HG03280 (cell line): ENCODE measurements at regions not wholly inside any gene's neighbourhood (a gene's known extent, or its start where the extent isn't known, plus 50 kb on each side); places are given as distances from the start of the nearest gene placed in this dataset.
"Not testable (repeated sequence)": the region's sequence is repeated elsewhere in the genome, so short reads cannot be mapped to it uniquely, and the experiment has no call there.

Experiments used
- ATAC-seq: cut with Tn5 transposase; IDR thresholded peaks from one replicate; pipeline ENCODE4 v1.9.1; 2021; ENCODE audit warnings: mild to moderate bottlenecking, moderate library complexity; ENCODE audit not compliant: unreplicated experiment

DNA sequence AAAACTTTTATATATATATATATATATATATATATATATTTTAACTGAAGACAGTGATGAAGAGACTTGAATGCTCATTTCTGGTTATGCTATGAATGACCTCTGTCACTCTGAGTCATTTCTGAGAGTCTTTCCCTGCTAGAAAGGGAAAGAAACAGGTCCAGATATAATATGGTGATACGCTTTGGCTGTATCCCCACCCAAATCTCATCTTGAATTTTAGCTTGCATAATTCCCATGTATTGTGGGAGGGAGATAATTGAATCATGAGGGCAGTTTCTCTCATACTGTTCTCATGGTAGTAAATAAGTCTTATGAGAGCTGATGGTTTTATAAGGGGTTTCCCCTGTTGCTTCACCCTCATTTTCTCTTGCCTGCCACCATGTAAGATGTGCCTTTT is 254.1 kb upstream of the IGFBP7 start:
- ATAC-seq = no peak

DNA sequence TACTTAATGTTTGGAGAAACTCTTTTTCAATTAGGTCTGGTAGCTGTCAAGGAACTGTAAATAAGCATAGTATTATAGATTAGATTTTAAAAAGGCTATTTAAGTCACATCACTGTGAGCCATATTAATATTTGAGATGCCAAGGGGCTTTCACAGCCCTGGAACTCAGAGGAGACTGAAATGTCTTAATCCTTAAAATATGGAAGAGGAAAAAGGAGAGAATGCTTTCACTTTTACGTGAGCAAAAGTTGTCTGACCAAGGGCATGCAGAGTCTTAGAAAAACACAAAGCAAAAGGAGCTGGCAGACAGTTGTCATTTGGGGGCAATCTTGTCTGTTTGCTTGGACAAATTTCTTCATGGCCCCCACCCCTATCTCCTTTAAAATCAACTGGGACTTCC is 253.2 kb upstream of the IGFBP7 start:
- ATAC-seq = no peak

DNA sequence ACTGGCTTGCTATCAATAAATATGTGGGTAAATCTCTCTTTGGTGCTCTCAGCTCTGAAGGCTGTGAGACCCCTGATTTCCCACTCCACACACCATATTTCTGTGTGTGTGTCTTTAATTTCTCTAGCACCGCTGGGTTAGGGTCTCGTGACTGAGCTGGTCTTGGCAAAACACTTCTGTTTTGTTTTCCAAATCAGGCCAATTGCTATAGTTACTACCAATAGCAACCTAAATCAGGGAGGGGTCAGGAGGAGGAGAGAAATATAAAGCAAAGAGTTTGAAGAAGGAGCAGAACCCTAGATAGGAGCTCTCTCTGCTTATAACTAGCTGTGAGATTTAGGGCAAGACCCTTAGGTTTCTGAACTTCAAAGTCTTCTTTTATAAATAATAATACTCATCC is 250.5 kb upstream of the IGFBP7 start:
- no peak for ATAC-seq

GRCh38 chr4:57355101-57355665 is 245.0 kb upstream of the IGFBP7 start:
- no peak for ATAC-seq

DNA sequence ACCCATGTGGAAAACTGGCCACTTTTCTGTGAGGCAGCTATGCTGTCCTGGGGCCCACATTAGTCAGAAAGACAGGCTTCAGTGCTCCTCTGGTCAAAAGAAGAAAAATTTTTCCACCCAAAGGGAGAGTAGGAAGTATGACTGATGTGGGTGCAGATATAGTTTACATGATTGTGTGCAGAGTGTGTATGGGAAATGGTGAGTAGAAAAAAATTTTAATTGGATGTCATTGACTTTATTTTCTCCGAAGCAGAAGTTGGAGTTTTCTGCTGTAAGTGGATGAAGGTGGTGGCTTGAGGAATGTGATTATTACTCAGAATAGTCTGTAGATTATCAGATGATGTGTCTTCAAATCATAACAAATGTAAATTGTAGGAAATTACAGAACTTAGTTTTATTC is 241.5 kb upstream of the IGFBP7 start:
- ATAC-seq = no peak

GRCh38 chr4:57344296-57344695 is 234.1 kb upstream of the IGFBP7 start:
- ATAC-seq = no peak

- no peak for ATAC-seq
These were observed 232.2 kb upstream of the IGFBP7 start for GRCh38 chr4:57342411-57342810.

- ATAC-seq = not testable (repeated sequence)
These were observed 228.7 kb upstream of the IGFBP7 start for GRCh38 chr4:57338861-57339260.

DNA sequence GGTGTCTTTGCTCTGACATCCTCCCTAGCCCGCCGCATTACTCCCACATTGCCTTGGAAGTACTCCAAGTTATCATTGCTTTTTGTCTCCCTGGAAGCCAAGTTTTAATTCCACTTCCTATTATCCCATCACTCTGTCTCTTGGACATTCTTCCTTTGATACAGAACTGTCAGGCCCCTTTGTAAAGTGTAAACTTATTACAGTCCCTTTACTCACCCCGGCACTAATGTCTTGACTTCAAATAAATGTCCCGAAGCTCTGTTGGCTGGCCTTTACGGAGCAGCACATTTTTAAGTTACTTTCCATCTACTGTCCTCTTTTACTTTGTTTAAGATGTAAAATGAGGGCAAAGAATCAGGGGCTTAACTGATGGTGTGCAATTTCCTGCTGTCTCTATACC is 223.5 kb upstream of the IGFBP7 start:
- no peak for ATAC-seq

GRCh38 chr4:57331959-57332358 is 221.8 kb upstream of the IGFBP7 start:
- no peak for ATAC-seq

DNA sequence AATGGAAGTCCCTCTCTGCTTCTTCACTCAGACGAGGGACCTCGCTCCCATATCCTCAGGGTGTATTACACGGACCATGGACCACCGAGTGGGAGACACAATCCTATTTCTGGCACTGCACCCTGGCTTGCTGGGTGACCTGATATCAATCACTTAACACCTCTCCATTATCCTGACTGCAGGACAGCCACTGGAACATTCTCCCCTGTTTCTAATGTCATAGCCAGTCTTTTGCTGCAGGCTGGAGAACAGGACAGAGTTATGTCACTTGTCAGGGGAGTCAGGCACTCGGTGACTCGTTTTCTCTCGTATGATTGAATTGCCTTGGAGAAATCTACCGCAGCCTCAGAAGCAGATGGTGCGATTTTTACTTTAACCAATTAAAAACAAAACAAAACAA is 219.1 kb upstream of the IGFBP7 start:
- no peak for ATAC-seq

DNA sequence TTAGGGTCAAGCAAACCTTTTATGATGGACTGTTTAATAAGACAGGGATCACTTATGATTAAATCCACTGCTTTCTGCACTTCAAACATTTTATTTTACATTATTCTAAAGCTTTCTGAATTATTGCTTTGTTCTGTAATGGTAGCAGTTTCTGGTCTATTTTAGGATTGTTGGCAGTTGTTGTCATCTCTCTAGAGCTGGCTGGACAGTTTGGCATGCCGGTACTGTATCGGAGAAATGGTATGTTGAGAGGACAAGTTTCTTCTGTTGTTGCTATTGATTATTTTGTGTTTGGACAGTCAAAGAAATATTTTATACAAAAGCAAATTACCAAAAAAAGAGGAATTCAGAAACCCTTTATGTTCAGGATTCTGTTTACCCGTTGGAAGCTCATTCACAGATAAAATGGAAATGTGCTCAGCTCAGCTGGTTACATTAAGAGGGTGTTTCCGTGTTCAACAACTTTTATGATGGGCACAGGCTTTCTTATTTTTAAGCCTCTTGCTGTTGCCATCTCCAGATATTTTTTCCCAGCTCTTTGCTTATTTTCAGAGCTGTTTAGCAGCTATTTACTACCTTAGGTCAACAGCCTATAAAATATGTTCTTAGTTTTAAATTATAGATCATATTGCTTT is 214.6 kb upstream of the IGFBP7 start:
- no peak for ATAC-seq

DNA sequence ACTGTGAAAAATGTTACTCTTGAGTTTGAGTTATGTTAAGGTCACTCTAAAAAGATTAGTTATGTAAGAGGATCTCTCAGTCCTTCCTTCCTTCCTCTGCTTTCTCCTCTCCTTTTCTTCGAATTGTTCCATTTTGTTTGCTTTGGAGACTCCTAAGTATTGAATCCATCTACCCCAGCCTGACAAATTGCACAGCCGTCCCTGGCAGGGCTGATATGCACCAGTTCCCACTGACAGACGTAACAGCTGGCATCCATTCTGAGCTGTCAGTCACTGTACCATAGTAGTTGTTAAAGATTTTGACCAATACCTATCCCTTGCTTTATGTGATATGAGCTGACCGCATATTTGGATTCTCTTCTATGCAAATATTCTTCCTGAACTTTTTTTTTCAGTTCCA is 210.7 kb upstream of the IGFBP7 start:
- no peak for ATAC-seq

DNA sequence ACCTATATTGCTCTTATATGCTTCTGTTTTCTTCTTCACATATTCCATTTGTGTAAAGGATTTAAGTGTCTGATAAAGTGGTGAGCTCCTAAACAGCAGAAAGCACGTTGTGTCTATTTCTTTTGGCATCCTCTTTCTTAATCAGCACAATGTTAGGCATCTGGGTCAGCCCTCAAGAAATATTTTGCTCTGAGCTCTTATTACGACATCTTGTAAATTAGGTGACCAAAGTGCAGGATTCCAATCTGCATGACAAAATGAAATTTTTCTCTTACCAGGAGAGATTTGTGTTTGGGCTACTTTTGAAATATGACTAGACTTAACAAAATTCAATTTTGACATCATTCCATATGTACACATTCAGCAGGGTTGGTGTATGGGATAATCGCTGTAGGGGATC is 210.0 kb upstream of the IGFBP7 start:
- ATAC-seq = no peak

- no peak for ATAC-seq
These were observed 208.5 kb upstream of the IGFBP7 start for GRCh38 chr4:57318703-57319102.

DNA sequence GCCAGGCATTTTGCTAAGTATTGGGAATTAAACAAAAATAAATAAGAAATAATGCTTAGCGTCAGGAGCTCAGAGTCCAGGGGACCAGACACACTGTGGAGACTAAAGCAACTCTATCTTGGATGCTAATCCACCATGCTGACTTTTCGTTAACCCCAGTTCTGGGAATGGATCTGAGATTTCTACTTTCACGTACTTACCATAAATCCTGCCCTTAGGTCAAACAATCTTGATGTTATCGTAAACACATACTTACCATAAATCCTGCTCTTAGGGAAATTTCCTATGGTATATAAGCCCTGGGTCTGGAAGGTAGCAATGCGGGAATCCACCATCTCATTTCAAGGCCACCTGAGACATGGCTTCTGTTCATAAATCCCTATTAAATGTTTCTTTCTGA is 204.5 kb upstream of the IGFBP7 start:
- no peak for ATAC-seq

DNA sequence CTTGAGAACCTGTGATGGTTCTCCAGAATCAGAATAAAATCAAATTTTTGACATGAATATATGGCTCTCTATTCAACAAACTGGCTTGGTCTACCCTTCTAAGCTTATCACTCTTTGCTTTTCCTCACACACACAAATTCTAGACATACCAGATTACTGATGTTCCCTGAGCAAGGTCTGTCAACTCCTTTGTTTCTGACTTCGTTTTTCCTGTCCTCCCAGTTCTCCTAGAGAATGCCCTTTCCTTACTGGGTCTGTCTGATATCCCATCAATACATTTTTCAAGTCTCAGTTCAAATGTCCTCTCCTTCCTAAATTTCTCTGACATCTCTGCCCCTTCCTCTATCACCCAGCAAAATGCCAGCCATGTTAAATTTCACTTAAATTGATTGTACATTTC is 202.1 kb upstream of the IGFBP7 start:
- ATAC-seq = no peak

DNA sequence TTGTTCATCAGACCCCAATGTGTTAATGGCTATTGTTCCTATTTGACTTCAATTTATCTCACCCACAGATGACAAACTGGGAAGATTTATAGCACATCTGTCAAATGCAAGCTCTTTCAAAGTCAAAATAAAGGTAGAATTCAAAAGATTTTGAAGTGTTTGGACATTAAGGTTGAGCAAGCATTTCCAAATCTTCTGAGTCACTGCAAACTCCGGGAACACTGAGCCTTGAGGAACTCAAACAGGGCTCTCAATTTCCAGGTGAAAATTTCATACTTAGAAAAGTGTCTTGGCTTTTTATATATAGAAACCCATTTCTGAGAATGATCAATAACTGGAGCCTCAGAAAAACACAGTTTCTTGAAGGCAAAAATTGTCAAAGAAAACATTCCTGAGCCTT is 199.5 kb upstream of the IGFBP7 start:
- ATAC-seq = no peak

DNA sequence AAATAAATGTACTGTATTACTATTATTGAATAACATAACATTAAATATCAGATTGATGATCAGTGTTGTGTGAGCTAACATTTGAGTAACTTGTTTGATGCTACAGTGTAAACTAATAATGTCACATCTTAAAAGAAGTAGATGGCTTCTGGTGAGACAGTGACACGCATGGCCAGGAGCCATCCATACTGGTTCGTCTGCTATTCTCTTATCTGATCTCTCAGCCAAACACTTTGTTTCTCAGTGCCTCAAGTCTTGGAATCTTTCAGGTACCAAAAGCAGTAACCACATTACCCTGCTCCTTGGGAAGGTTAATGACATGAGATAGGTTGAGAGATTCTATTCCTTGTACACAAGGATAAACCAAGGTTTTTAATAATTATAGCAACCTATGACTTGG is 198.1 kb upstream of the IGFBP7 start:
- ATAC-seq = no peak

GRCh38 chr4:57305836-57306235 is 195.7 kb upstream of the IGFBP7 start:
- ATAC-seq = no peak

DNA sequence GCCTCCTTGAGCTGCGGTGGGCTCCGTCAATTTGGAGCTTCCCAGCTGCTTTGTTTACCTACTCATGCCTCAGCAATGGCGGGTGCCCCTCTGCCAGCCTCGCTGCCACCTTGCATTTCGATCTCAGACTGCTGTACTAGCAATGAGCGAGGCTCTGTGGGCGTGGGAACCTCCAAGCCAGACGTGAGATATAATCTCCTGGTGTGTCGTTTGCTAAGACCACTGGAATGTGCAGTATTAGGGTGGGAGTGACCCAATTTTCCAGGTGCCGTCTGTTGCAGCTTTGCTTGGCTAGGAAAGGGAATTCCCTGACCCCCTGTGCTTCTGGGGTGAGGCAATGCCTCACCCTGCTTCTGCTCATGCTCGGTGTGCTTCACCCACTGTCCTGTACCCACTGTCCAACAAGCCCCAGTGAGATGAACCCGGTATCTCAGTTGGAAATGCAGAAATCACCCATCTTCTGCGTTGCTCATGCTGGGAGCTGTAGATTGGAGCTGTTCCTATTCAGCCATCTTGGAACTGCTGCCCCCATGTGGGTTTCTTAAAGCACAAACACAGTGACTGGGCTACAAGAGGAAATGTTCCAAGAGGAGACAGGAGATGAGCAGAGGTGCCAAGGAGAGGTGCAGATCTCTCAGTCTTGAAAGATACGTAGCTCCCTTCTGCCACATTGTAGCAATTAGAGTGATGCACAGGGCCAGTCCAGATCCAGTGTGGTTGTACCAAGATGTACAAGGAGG is 193.0 kb upstream of the IGFBP7 start:
- no peak for ATAC-seq

DNA sequence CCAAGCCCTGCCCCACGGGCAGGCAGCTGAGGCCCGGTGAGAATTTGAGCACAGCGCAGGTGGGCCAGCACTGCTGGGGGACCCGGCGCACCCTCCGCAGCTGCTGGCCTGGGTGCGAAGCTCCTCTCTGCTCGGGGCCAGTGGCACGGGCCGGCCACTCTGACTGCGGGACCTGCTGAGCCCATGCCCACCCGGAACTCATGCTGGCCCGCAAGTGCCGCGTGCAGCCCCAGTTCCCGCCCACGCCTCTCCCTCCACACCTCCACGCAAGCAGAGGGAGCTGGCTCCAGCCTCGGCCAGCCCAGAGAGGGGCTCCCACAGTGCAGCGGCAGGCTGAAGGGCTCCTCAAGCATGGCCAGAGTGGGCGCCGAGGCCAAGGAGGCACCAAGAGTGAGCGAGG is 190.1 kb upstream of the IGFBP7 start:
- ATAC-seq = not testable (repeated sequence)

GRCh38 chr4:57291911-57292310 is 181.7 kb upstream of the IGFBP7 start:
- ATAC-seq = no peak
